B cell (primary cell): ENCODE measurements at regions not wholly inside any gene's neighbourhood (a gene's known extent, or its start where the extent isn't known, plus 50 kb on each side); places are given as distances from the start of the nearest gene placed in this dataset.

ENCODE experiments used
- ATAC-seq: fragments of 200-7000 bp; cut with Tn5 transposase; one replicate; pipeline ENCODE4 v1.10.0; 2021; ENCODE audit warnings: low read depth, mild to moderate bottlenecking, moderate number of reproducible peaks, moderate library complexity
- CTCF ChIA-PET: fragments of 350-600 bp; sonication (Branson Sonifier 250); formaldehyde crosslinking; loops from one replicate; lab custom pipeline; 2021; ENCODE audit warnings: antibody characterized with exemption, inconsistent platforms; lab: Charles Lee
- POLR2A ChIA-PET: fragments of 350-600 bp; sonication (Branson Sonifier 250); formaldehyde crosslinking; loops from one replicate; lab custom pipeline; 2021; ENCODE audit warnings: antibody characterized with exemption; lab: Charles Lee
- DNase-seq: peaks from one replicate; pipeline ENCODE4 v3.0.0; 2013
- H2AFZ ChIP-seq: 2 replicates; pipeline ENCODE4 v1.6.1; 2012; ENCODE audit warnings: mild to moderate bottlenecking, low read depth, low read length; ENCODE audit not compliant: insufficient read depth, poor library complexity, severe bottlenecking
- H3K27ac ChIP-seq, 2 donors: 1 replicate in 1 of 2; 2 replicates in 1 of 2; pipeline ENCODE4 v1.5.1; 2012 to 2013; ENCODE audit warnings: low read length in 2 of 2, mild to moderate bottlenecking in 2 of 2, moderate library complexity in 1 of 2
- H3K27me3 ChIP-seq, 4 experiments: fragments of 200-600 bp in 1 of 4; sonication (generic) in 1 of 4; replicated peaks in 1 of 4; 1 replicate in 2 of 4; 2 replicates in 2 of 4; pipeline versions ENCODE4 v1.6.1 to v1.7.0; 2013 to 2016; ENCODE audit warnings: low read length in 3 of 4, mild to moderate bottlenecking in 2 of 4, mixed read lengths in 1 of 4, moderate library complexity in 1 of 4; ENCODE audit not compliant: insufficient read depth in 4 of 4, control insufficient read depth in 3 of 4; ENCODE audit errors: control extremely low read depth in 1 of 4
- H3K36me3 ChIP-seq, 2 experiments: replicated peaks in 1 of 2; 1 replicate in 1 of 2; 2 replicates in 1 of 2; pipeline versions ENCODE4 v1.6.1 to v1.7.1; 2013; ENCODE audit warnings: low read length in 1 of 2; ENCODE audit not compliant: insufficient read depth in 2 of 2, control insufficient read depth in 1 of 2; ENCODE audit errors: control extremely low read depth in 1 of 2, extremely low read depth in 1 of 2
- H3K4me1 ChIP-seq, 2 donors: fragments of 200-600 bp in 1 of 2; sonication (generic) in 1 of 2; 1 replicate in 1 of 2; 2 replicates in 1 of 2; pipeline versions ENCODE4 v1.5.1 to v1.6.1; 2013 to 2017; ENCODE audit warnings: low read length in 2 of 2; ENCODE audit not compliant: control insufficient read depth in 2 of 2, insufficient read depth in 2 of 2
- H3K4me2 ChIP-seq: replicated peaks from 2 replicates; pipeline ENCODE3; 2012; ENCODE audit warnings: mild to moderate bottlenecking, low read depth, low read length; ENCODE audit not compliant: poor library complexity, severe bottlenecking
- H3K4me3 ChIP-seq, 5 experiments: fragments of 200-600 bp in 1 of 5; sonication (generic) in 1 of 5; 1 replicate in 3 of 5; 2 replicates in 2 of 5; pipeline versions ENCODE4 v1.5.1 to v1.7.0; 2011 to 2016; ENCODE audit warnings: low read length in 4 of 5, mild to moderate bottlenecking in 4 of 5, low read depth in 2 of 5, control low read depth in 1 of 5, moderate library complexity in 1 of 5; ENCODE audit not compliant: insufficient read depth in 1 of 5; ENCODE audit errors: control extremely low read depth in 1 of 5, extremely low read depth in 1 of 5
- H3K79me2 ChIP-seq: fragments of 200-600 bp; sonication (generic); one replicate; pipeline ENCODE4 v1.6.0; 2016; ENCODE audit warnings: low read length; ENCODE audit not compliant: control insufficient read depth, insufficient read depth
- H3K9ac ChIP-seq: fragments of 200-600 bp; sonication (generic); 2 replicates; pipeline ENCODE4 v1.6.1; 2017; ENCODE audit warnings: mild to moderate bottlenecking, low read length, moderate library complexity
- H3K9me3 ChIP-seq, 3 donors: one replicate each; pipeline versions ENCODE4 v1.6.1 to v1.7.1; 2013; ENCODE audit warnings: low read length in 2 of 3; ENCODE audit not compliant: control insufficient read depth in 2 of 3, insufficient read depth in 1 of 3; ENCODE audit errors: control extremely low read depth in 1 of 3
- H4K20me1 ChIP-seq: 2 replicates; pipeline ENCODE4 v1.6.0; 2012; ENCODE audit warnings: mild to moderate bottlenecking, low read length; ENCODE audit not compliant: insufficient read depth, control insufficient read depth, poor library complexity, severe bottlenecking
- H3K27ac Mint-ChIP-seq: one replicate; pipeline ENCODE4 v1.8.0; 2021; ENCODE audit warnings: mixed read lengths
- H3K27me3 Mint-ChIP-seq: one replicate; pipeline ENCODE4 v1.8.0; 2021; ENCODE audit warnings: mixed read lengths
- H3K4me1 Mint-ChIP-seq: one replicate; pipeline ENCODE4 v1.8.0; 2021; ENCODE audit warnings: mixed read lengths
- H3K4me3 Mint-ChIP-seq: one replicate; pipeline ENCODE4 v1.8.0; 2021; ENCODE audit warnings: mixed read lengths
- H3K9me3 Mint-ChIP-seq: one replicate; pipeline ENCODE4 v1.8.0; 2022; ENCODE audit warnings: mixed read lengths; ENCODE audit not compliant: insufficient read depth
- EZH2 ChIP-seq: IDR thresholded peaks from 2 replicates; pipeline ENCODE4 v1.6.1; 2012; ENCODE audit warnings: borderline replicate concordance, low read depth, mild to moderate bottlenecking, moderate library complexity, low read length; ENCODE audit not compliant: insufficient read depth, poor library complexity, severe bottlenecking
- WGBS: methylation state at CpG from one replicate; pipeline ENCODE4 v1.1.5; 2013; ENCODE audit warnings: missing lambda C conversion rate; ENCODE audit not compliant: insufficient coverage; 5-methylcytosine and 5-hydroxymethylcytosine counted together
- intact Hi-C: fragments of 100-400 bp; cut with micrococcal nuclease; formaldehyde crosslinking; loops from one replicate; pipeline ENCODE4 v1.10.0; 2022
- TF ChIP-seq, protein P1 (sequence below): fragments of 200-600 bp; IDR thresholded peaks from one replicate; pipeline ENCODE4 v1.8.0; 2022; ENCODE audit warnings: antibody characterized with exemption, mild to moderate bottlenecking

- Histone ChIP-seq H3K27ac (no peak overlapping the region), H3K4me2 (no peak overlapping the region), H2AFZ (no peak overlapping the region), H3K4me1 (no peaks in the 10 kb centered on the region), H3K9me3 (no peaks in the 10 kb centered on the region), H3K79me2 (no peaks in the 10 kb centered on the region), H4K20me1 (no peaks in the 10 kb centered on the region), H3K36me3 (no peaks in the 10 kb centered on the region), H3K4me3 (no peak overlapping the region), H3K27me3 (peaks cover 0 to 3% (median 0%) of the 10 kb centered on the region in 4 experiments), H3K9ac (no peak overlapping the region)
- no peak for ATAC-seq
- CTCF ChIA-PET: no interaction called here
- DNase-seq: no peak
- intact Hi-C loops: no loop called here
- no peak for TF ChIP-seq EZH2
- TF ChIP-seq, protein P1, sequence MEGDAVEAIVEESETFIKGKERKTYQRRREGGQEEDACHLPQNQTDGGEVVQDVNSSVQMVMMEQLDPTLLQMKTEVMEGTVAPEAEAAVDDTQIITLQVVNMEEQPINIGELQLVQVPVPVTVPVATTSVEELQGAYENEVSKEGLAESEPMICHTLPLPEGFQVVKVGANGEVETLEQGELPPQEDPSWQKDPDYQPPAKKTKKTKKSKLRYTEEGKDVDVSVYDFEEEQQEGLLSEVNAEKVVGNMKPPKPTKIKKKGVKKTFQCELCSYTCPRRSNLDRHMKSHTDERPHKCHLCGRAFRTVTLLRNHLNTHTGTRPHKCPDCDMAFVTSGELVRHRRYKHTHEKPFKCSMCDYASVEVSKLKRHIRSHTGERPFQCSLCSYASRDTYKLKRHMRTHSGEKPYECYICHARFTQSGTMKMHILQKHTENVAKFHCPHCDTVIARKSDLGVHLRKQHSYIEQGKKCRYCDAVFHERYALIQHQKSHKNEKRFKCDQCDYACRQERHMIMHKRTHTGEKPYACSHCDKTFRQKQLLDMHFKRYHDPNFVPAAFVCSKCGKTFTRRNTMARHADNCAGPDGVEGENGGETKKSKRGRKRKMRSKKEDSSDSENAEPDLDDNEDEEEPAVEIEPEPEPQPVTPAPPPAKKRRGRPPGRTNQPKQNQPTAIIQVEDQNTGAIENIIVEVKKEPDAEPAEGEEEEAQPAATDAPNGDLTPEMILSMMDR: no peak
- Mint-ChIP-seq H3K9me3 (no peaks in the 10 kb centered on the region), H3K27me3 (peaks cover 3% of the 10 kb centered on the region), H3K4me3 (no peak overlapping the region), H3K27ac (no peak overlapping the region), H3K4me1 (no peaks in the 10 kb centered on the region)
- 81% methylated on average over 3 of the region's 4 CpGs for WGBS
- POLR2A ChIA-PET: no interaction called here
Measured at GRCh38 chr5:71838286-71838685, 119.2 kb downstream of the CARTPT start.

GRCh38 chr5:71839096-71839884 lies 120.2 kb downstream of the CARTPT start:
- intact Hi-C loops: no loop called here
- CTCF ChIA-PET: no interaction called here
- ATAC-seq: no peak

More at GRCh38 chr5:71839096-71839884, 120.2 kb downstream of the CARTPT start:
- H3K27me3 ChIP-seq: peaks cover 0 to 3% (median 0%) of the 10 kb centered on the region in 4 experiments
- TF ChIP-seq EZH2: no peak
- TF ChIP-seq, protein P1: no peak
- H4K20me1 ChIP-seq: no peaks in the 10 kb centered on the region
- Mint-ChIP-seq H3K4me3 (no peak overlapping the region), H3K27me3 (peaks cover 7% of the 10 kb centered on the region), H3K9me3 (no peaks in the 10 kb centered on the region), H3K4me1 (no peaks in the 10 kb centered on the region), H3K27ac (no peak overlapping the region)
- POLR2A ChIA-PET: no interaction called here
- H3K4me3 ChIP-seq: no peak overlapping the region
- DNase-seq: no peak
- no peak overlapping the region for H2AFZ ChIP-seq
- no peaks in the 10 kb centered on the region for H3K79me2 ChIP-seq
- H3K9ac ChIP-seq: no peak overlapping the region
- WGBS: 91% methylated on average over 5 of the region's 6 CpGs
- H3K4me2 ChIP-seq: no peak overlapping the region
- no peaks in the 10 kb centered on the region for H3K4me1 ChIP-seq
- no peaks in the 10 kb centered on the region for H3K36me3 ChIP-seq
- no peaks in the 10 kb centered on the region for H3K9me3 ChIP-seq
- H3K27ac ChIP-seq: no peak overlapping the region
